HT-29 (cell line): ENCODE measurements at regions not wholly inside any gene's neighbourhood (a gene's known extent, or its start where the extent isn't known, plus 50 kb on each side); places are given as distances from the start of the nearest gene placed in this dataset.
A peak's percentile ranks its signal among the peaks of the same experiment; 100 is the strongest.

Experiments
- DNase-seq: peaks from one replicate; pipeline ENCODE4 v3.0.0-alpha.2; 2015; ENCODE audit warnings: low spot score

DNA sequence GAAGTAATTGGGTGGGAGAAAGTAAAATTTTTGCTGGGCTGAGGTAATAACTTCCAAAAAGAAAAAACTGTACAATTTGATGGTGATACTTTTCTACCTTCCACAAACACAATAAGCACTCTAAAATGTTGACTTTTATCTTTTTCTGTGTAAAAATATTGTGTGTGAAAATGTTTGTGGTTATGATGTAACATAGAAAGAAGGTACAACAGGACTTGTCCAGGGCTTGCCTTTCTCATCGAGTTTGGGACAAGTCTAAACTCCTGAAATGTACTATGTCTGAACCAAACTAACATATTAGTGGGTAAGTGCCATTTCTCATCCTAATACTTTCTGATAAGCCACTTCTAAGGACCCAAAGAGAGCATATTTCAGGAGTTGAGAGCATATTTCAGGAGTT, 174.2 kb upstream of the PDGFD start:
- DNase-seq = no peak

GRCh38 chr11:104337273-104337672, 173.3 kb upstream of the PDGFD start:
- no peak for DNase-seq

DNA sequence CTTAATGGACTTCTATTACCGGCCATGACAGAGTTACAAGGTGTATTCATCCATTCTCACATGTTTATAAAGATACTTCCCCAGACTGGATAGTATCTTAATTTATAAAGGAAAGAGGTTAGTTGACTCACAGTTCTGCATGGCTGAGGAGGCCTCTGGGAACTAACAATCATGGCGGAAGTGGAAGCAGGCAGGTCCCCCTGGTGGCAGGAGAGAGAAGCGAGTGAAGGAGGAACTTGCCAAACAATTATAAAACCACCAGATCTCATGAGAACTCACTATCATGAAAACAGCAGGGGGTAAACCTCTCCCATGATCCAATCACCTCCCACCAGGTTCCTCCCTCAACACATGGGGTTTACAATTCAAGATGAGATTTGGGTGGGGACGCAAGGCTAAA, 170.0 kb upstream of the PDGFD start:
- peak; percentile 62 for DNase-seq

DNA sequence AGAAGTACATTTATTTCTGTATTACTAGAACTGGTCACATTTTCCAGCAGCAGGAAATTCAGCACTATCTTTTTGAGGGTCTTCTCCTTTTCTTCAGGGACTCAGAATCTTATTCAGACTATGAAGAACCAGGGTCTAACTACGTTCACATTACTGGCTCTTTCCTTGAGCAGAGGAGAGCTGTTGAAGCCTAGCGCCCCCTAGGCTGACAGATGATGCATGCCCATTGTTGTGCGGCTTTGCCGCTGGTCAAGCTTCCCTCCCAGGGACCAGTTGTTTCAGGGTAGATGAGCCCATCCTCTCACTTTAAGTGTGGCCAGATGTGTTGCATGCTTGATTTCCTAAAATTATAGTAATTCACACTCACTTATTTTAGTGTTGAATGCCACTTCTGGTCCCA, 168.2 kb upstream of the PDGFD start:
- DNase-seq = peak; percentile 16

DNA sequence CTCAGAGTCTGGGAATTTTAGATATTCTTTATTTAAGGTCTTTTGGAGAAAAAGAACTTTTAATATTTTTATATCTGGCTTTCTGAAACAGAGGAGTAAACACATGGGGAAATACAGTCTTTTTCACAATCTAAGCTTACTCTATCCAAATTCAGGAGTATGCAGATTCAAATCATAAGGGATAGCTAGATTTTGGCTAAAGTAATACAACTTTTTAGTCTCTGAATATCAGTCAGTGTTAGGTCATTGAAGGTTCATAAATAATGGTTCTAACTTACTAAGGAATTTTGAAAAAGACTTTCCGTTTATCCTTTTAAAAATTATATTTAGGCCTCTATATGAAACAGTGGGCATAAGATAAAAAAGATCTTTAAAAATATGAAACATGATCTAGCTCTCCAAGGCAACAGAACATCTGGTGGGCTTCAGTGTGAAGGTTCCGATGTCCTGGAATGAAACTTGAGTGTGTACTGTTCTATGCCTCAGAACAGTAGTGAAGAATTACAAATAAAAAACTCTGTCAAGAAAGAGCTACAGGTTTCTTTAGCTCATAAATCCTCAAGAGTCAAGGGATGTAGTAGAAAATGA, 165.2 kb upstream of the PDGFD start:
- no peak for DNase-seq

DNA sequence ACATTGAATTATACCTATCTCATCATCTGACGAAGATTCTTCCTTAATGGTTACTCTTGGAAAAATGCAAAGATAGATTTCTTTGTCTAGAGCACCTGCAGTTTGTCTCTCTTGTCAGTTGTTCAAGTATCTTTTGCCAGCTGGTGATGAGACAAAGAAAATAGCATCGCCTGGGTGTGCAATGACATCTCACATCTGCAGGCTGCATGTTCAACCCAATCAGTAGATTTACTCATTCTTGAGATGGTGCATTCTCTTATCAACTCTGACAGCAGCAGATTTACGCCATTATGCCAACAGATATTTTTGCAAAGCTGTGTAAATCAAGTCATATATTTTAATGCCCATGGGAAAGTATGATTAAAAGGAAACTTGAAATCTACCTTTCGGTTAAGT, 164.6 kb upstream of the PDGFD start:
- DNase-seq = no peak

GRCh38 chr11:104327861-104328511, 164.0 kb upstream of the PDGFD start:
- DNase-seq = no peak

DNA sequence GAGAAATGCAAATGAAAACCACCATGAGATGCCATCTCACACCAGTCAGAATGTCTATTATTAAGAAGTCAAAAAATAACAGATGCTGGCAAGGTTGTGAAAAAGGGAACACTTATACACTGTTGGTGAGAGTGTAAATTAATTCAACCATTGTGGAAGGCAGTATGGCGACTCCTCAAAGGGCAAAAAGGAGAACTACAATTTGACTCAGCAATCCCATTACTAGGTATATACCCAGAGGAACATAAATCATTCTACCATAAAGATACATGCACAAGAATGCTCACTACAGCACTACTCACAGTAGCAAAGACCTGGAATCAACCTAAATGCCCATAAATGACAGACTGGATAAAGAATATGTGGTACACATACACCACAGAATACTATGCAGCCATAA, 161.1 kb upstream of the PDGFD start:
- no peak for DNase-seq

GRCh38 chr11:104324276-104324675, 160.3 kb upstream of the PDGFD start:
- no peak for DNase-seq

- DNase-seq = no peak
These were observed 159.9 kb upstream of the PDGFD start for GRCh38 chr11:104323841-104324240.

GRCh38 chr11:104322696-104323095, 158.7 kb upstream of the PDGFD start:
- no peak for DNase-seq

GRCh38 chr11:104320956-104321355, 157.0 kb upstream of the PDGFD start:
- DNase-seq = no peak

- DNase-seq = no peak
These were observed 156.2 kb upstream of the PDGFD start for GRCh38 chr11:104320097-104320496.

- DNase-seq = no peak
These were observed 155.4 kb upstream of the PDGFD start for GRCh38 chr11:104319396-104319795.

- DNase-seq = no peak
These were observed 143.0 kb upstream of the PDGFD start for GRCh38 chr11:104306862-104307474.

GRCh38 chr11:104301776-104302175, 137.8 kb upstream of the PDGFD start:
- DNase-seq = no peak

- DNase-seq = no peak
These were observed 127.7 kb upstream of the PDGFD start for GRCh38 chr11:104291646-104292045.

DNA sequence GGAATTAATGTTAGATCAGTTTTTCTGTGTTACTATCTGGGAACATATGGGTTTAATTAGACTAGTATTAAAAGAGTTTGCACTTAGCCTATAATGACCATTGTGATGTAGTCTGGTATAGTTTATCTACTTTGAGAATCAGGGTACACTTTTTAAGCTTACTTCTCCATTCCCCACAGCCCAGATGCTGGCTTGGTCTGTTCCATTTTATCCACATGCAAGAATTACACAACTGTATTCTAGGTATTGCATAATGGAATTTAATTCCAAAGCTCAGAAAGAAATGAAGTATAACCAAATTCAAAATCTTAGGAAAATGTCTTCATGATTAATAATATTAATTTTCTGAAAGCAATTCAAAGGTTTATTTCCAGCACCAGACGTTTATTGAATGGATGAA, 122.2 kb upstream of the PDGFD start:
- no peak for DNase-seq

DNA sequence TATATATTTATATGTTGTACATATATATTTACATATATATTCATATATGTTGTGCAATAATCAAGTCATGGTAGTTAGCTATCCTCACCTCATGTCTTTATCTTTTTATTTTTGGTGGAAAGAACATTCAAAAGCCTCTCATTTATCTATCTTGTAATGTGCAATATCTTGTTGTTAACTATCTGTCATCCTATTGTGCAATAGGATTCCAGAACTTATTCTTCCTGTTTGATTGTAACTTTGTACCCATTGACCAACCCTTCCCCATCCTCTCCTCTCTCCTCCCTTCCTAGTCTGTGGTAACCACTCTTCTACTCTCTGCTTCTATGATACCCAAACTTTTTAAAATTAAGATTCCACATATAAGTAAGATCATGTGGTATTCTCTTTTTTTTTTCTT, 115.6 kb upstream of the PDGFD start:
- no peak for DNase-seq

GRCh38 chr11:104275992-104276391, 112.0 kb upstream of the PDGFD start:
- DNase-seq = no peak

GRCh38 chr11:104260456-104260855, 96.5 kb upstream of the PDGFD start:
- no peak for DNase-seq

DNA sequence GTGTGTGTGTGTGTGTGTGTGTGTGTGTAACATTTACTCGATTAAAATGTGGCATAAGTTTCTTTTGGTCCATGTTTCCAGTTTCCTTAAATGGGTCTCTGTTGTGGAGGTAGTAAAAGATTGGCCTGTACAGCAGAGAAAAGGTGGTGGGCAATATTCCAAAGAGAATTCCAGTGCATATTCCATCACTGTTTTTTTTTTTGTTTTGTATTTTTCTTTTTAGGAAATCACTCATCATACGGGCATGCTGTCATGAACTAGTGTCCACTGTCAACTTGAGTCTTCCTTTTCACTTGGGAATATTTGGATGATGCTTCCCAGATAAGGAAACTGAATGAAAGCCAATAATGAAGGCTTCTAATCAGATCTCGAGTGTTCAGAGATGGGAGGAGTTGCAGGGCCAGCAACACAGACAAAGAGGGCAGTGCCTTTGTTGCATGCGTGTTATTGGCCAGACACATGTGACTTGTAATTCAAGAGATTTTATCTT, 95.2 kb upstream of the PDGFD start:
- DNase-seq = no peak

DNA sequence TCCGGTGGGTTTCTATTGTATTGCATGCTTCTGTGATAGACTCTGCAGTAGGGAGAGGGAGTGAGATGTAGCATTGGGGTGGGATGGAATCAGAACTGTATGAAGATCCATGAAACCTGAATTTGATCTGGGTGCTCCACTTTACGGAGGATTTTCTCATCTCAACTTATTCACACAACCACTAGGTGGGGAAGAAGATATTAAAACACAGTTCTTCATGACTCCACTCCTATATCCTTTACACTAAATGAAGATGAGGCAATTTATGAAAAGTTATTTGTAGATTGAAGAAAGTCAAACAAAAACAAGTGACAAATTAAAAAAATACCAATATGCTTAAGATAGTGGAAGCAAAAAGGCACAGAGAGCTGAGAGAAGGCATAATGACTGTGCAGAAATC, 92.6 kb upstream of the PDGFD start:
- DNase-seq = peak; percentile 19
